HL-60 (cell line): ENCODE measurements at regions not wholly inside any gene's neighbourhood (a gene's known extent, or its start where the extent isn't known, plus 50 kb on each side); places are given as distances from the start of the nearest gene placed in this dataset.

Experiments used
- CTCF ChIP-seq: IDR thresholded peaks from one replicate; pipeline ENCODE4 v1.5.1; 2011; ENCODE audit warnings: low read length, control low read depth, inconsistent platforms; ENCODE audit not compliant: insufficient read depth
- GABPA ChIP-seq: IDR thresholded peaks from 2 replicates; pipeline ENCODE4 v1.6.1; 2012; ENCODE audit warnings: low read depth
- POLR2AphosphoS5 ChIP-seq: IDR thresholded peaks from 2 replicates; pipeline ENCODE4 v1.6.1; 2012; ENCODE audit warnings: low read depth
- REST ChIP-seq: IDR thresholded peaks from 2 replicates; pipeline ENCODE4 v1.6.1; 2012; ENCODE audit warnings: low read depth; ENCODE audit not compliant: insufficient replicate concordance
- SPI1 ChIP-seq: IDR thresholded peaks from 2 replicates; pipeline ENCODE4 v1.6.1; 2012; ENCODE audit warnings: low read depth, mild to moderate bottlenecking, borderline replicate concordance

- no peak for TF ChIP-seq GABPA
- no peak for TF ChIP-seq REST
- no peak for TF ChIP-seq CTCF
- no peak for TF ChIP-seq POLR2AphosphoS5
- TF ChIP-seq SPI1 = no peak
Measured at GRCh38 chrX:39835776-39836175, 262.0 kb downstream of the BCOR start.
